K562 (cell line): ENCODE measurements at regions not wholly inside any gene's neighbourhood (a gene's known extent, or its start where the extent isn't known, plus 50 kb on each side); places are given as distances from the start of the nearest gene placed in this dataset.
"Not testable (repeated sequence)": the region's sequence is repeated elsewhere in the genome, so short reads cannot be mapped to it uniquely, and the experiment has no call there.

Experiments used
- ATAC-seq: fragments of 200-7000 bp; cut with Tn5 transposase; 3 replicates; pipeline ENCODE4 v1.9.1; 2020; ENCODE audit warnings: moderate library complexity
- BruUV-seq: library from RNA; stranded (reverse); fragments of 400-500 nt; replicated peaks from 2 replicates; lab custom pipeline; 2021; lab: Mats Ljungman, UMichigan
- CTCF ChIA-PET: fragments of 300-600 bp; formaldehyde crosslinking; extraction: SDS; loops from one replicate; lab custom pipeline; 2021; ENCODE audit warnings: low intra/inter-chr PET ratio; lab: Yijun Ruan, JAX
- POLR2A ChIA-PET: fragments of 300-600, 350-650 bp; sonication (Branson Sonifier 250); formaldehyde crosslinking; extraction: SDS; loops from one replicate; lab custom pipeline; 2021; ENCODE audit warnings: antibody characterized with exemption, inconsistent platforms; lab: Yijun Ruan, JAX
- DNase-seq, 4 experiments: peaks; one replicate each; pipeline versions ENCODE4 v3.0.0 to v3.0.0-alpha.2; 2011 to 2018; ENCODE audit warnings: low spot score in 3 of 4, mixed read lengths in 3 of 4; ENCODE audit errors: extremely low read depth in 1 of 4
- FAIRE-seq: peaks from 2 replicates; lab custom pipeline; 2011; peaks lifted over from hg19 to GRCh38; lab: Jason Lieb, UNC
- H2AFZ ChIP-seq: 2 replicates; pipeline ENCODE4 v1.6.0; 2011; ENCODE audit warnings: low read depth, low read length, control low read depth, inconsistent platforms
- H3K27ac ChIP-seq: fragments of 200-600 bp; 3 replicates; pipeline ENCODE4 v1.8.0; 2011; ENCODE audit warnings: low read depth, mild to moderate bottlenecking, control low read depth, inconsistent platforms, low read length, moderate library complexity, mixed read lengths; ENCODE audit errors: extremely low read depth
- H3K27me3 ChIP-seq, 2 experiments: fragments of 300-600 bp in 1 of 2; 2 replicates in 1 of 2; 3 replicates in 1 of 2; pipeline versions ENCODE4 v1.6.0 to v1.8.0; 2011; ENCODE audit warnings: inconsistent platforms in 2 of 2, low read length in 2 of 2, mild to moderate bottlenecking in 1 of 2, mixed read lengths in 1 of 2, moderate library complexity in 1 of 2; ENCODE audit not compliant: control insufficient read depth in 2 of 2, insufficient read depth in 2 of 2
- H3K36me3 ChIP-seq: fragments of 300-600 bp; 3 replicates; pipeline ENCODE4 v1.8.0; 2011; ENCODE audit warnings: mild to moderate bottlenecking, low read length, inconsistent platforms; ENCODE audit not compliant: control insufficient read depth, insufficient read depth
- H3K4me1 ChIP-seq, 2 experiments: fragments of 200-600 bp in 1 of 2; replicated peaks in 1 of 2; 2 replicates in 1 of 2; 3 replicates in 1 of 2; pipeline versions ENCODE4 v1.5.1 to v1.8.0; 2011; ENCODE audit warnings: inconsistent platforms in 2 of 2, low read length in 2 of 2, mild to moderate bottlenecking in 1 of 2, mixed read lengths in 1 of 2, moderate library complexity in 1 of 2; ENCODE audit not compliant: control insufficient read depth in 2 of 2, insufficient read depth in 2 of 2
- H3K4me2 ChIP-seq: 2 replicates; pipeline ENCODE4 v1.6.1; 2011; ENCODE audit warnings: low read length, control low read depth, inconsistent platforms, mixed read lengths; ENCODE audit not compliant: insufficient read depth
- H3K4me3 ChIP-seq: fragments of 200-600 bp; sonication (generic), shearing (Covaris generic); 2 replicates; pipeline ENCODE4 v1.5.1; 2016; ENCODE audit warnings: control low read depth, inconsistent platforms
- H3K79me2 ChIP-seq: fragments of 200-600 bp; 3 replicates; pipeline ENCODE4 v1.8.0; 2011; ENCODE audit warnings: low read length, inconsistent platforms; ENCODE audit not compliant: control insufficient read depth, insufficient read depth
- H3K9ac ChIP-seq, 2 experiments: 2 replicates each; pipeline versions ENCODE4 v1.6.0 to v1.6.1; 2011; ENCODE audit warnings: low read depth in 2 of 2, low read length in 2 of 2, control low read depth in 1 of 2, inconsistent platforms in 1 of 2, mild to moderate bottlenecking in 1 of 2, mixed read lengths in 1 of 2; ENCODE audit not compliant: insufficient read depth in 1 of 2
- H3K9me1 ChIP-seq: one replicate; pipeline ENCODE4 v1.6.0; 2011; ENCODE audit warnings: inconsistent platforms, mild to moderate bottlenecking, low read length, moderate library complexity; ENCODE audit not compliant: control insufficient read depth, insufficient read depth
- H3K9me3 ChIP-seq: replicated peaks from 2 replicates; pipeline ENCODE4 v1.5.1; 2011; ENCODE audit warnings: low read depth, low read length, inconsistent platforms; ENCODE audit not compliant: control insufficient read depth, insufficient read depth
- H4K20me1 ChIP-seq: replicated peaks from 2 replicates; pipeline ENCODE4 v1.6.1; 2011; ENCODE audit warnings: low read length, inconsistent platforms, mixed read lengths; ENCODE audit not compliant: control insufficient read depth, insufficient read depth
- CTCF ChIP-seq, 3 experiments: IDR thresholded peaks in 2 of 3; conservative IDR thresholded peaks in 1 of 3; 2 replicates each; pipeline ENCODE4 v1.5.1; 2011 to 2012; ENCODE audit warnings: low read length in 3 of 3, mild to moderate bottlenecking in 3 of 3, control low read depth in 2 of 3, improper control_type of control experiment in 1 of 3, inconsistent platforms in 1 of 3, low read depth in 1 of 3, mixed read lengths in 1 of 3, moderate library complexity in 1 of 3; ENCODE audit not compliant: insufficient read depth in 2 of 3
- RAD21 ChIP-seq, 2 experiments: fragments of 250-450 bp in 1 of 2; fragments of 450-650 bp in 1 of 2; sonication (Bioruptor Pico) in 1 of 2; formaldehyde crosslinking in 1 of 2; IDR thresholded peaks in 1 of 2; conservative IDR thresholded peaks in 1 of 2; 2 replicates each; pipeline versions ENCODE4 v1.4.0 to v1.8.0; 2020 to 2022; ENCODE audit warnings: mild to moderate bottlenecking in 2 of 2, moderate library complexity in 1 of 2
- WGBS: fragments of 100-300 bp; shearing (Covaris generic); methylation state at CpG from one replicate; pipeline ENCODE4 v1.1.6; 2016; ENCODE audit warnings: low coverage, mixed read lengths; ENCODE audit not compliant: insufficient coverage; ENCODE audit errors: missing lambda C conversion rate; 5-methylcytosine and 5-hydroxymethylcytosine counted together
- in situ Hi-C: fragments of 300-500 bp; cut with MboI; formaldehyde crosslinking; loops from 4 replicates; pipeline ENCODE4 v1.15.0; 2018; ENCODE audit warnings: inconsistent platforms, mixed read lengths
- intact Hi-C: fragments of 100-400 bp; cut with micrococcal nuclease; formaldehyde crosslinking; loops from 2 replicates; pipeline ENCODE4 v1.14.2; 2022

DNA sequence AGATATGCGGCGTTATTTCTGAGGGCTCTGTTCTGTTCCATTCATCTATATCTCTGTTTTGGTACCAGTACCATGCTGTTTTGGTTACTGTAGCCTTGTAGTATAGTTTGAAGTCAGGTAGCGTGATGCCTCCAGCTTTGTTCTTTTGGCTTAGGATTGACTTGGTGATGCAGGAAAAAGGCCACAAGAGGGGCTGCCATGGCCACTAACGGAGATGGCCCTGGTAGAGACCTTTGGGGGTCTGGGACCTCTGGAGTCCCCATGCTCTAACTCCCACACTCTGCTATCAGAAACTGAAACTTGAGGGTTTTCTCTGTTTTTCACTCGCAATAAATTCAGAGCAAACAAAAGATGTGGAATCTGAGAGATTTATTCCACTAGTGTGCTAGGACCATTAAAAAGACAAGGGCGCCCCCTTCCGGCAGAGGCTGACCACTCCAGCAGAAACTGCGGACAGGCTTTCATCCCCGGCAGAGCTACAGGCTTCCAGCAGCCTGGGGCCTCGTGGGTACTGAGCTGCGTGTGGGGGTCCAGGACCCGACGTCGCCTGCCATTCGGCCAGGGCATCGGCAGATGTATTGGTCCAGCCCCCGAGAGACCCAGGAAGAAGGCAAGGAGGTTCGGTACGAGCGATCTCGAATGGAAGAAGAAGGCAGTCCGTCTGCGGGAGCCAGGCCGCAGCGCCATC lies 775.1 kb downstream of the EPHA7 start:
- WGBS, result 13% methylated on average over 14 of the region's 25 CpGs
- H3K36me3 ChIP-seq, H3K9ac ChIP-seq, POLR2A ChIA-PET, CTCF ChIA-PET, H3K4me2 ChIP-seq, H3K9me3 ChIP-seq: not testable (repeated sequence)
- intact Hi-C loops, result loop anchor here (5.0 kb wide), 1 partner anchor 1562 kb away; no protein-coding TSS in a partner anchor
- TF ChIP-seq RAD21 (CRISPR knock-in tag; conservative IDR thresholded peaks at IDR 0.05 in 1 of 2, IDR thresholded peaks at IDR 0.05 in 1 of 2), result peak; percentile 22 to 51; a peak in 3 of 4 replicates
- peak; percentile 20 to 51 (median 44); a peak in 3 of 6 replicates for TF ChIP-seq CTCF (IDR thresholded peaks at IDR 0.05 in 2 of 3, conservative IDR thresholded peaks at IDR 0.05 in 1 of 3; ENCODE audit: insufficient read depth in 2 of 3, low read depth in 1 of 3, low read length in 3 of 3)
- TF ChIP-seq, all 486 proteins: peak for 2; not testable (repeated sequence) for 484
- H3K4me1 ChIP-seq, H2AFZ ChIP-seq, H3K4me3 ChIP-seq, H3K27ac ChIP-seq, H4K20me1 ChIP-seq, FAIRE-seq, H3K9me1 ChIP-seq, H3K79me2 ChIP-seq, H3K27me3 ChIP-seq, in situ Hi-C loops, BruUV-seq: not testable (repeated sequence)
- peak; percentile 20 to 39 (median 28) for DNase-seq
- peak; percentile 68; the same call in 2 of the 3 replicates for ATAC-seq
